Uterus (tissue), 3 donors: ENCODE measurements at regions not wholly inside any gene's neighbourhood (a gene's known extent, or its start where the extent isn't known, plus 50 kb on each side); places are given as distances from the start of the nearest gene placed in this dataset.

ENCODE experiments used
- DNase-seq, 2 donors: peaks; one replicate each; pipeline ENCODE4 v3.0.0-alpha.2; 2019 to 2020
- H3K27ac ChIP-seq, 2 donors: fragments of 200-600 bp; sonication (generic); 1 replicate in 1 of 2; 2 replicates in 1 of 2; pipeline ENCODE4 v1.5.1; 2016 to 2018
- H3K27me3 ChIP-seq, 2 donors: fragments of 200-600 bp; sonication (generic); one replicate each; pipeline ENCODE4 v1.5.1; 2018 to 2019; ENCODE audit warnings: control low read depth in 1 of 2
- H3K36me3 ChIP-seq, 2 donors: fragments of 200-600 bp; sonication (generic); one replicate each; pipeline ENCODE4 v1.5.1; 2019; ENCODE audit warnings: control low read depth in 1 of 2
- H3K4me1 ChIP-seq, 2 donors: fragments of 200-600 bp; sonication (generic); one replicate each; pipeline ENCODE4 v1.5.1; 2018 to 2019; ENCODE audit warnings: control low read depth in 1 of 2
- H3K4me3 ChIP-seq, 2 donors: fragments of 200-600 bp; sonication (generic); 1 replicate in 1 of 2; 2 replicates in 1 of 2; pipeline ENCODE4 v1.5.1; 2018 to 2019; ENCODE audit warnings: mild to moderate bottlenecking in 1 of 2
- H3K9me3 ChIP-seq, 2 donors: fragments of 200-600 bp; sonication (generic); one replicate each; pipeline ENCODE4 v1.5.1; 2019; ENCODE audit warnings: control low read depth in 1 of 2
- CTCF ChIP-seq, 4 experiments: fragments of 200-600 bp in 2 of 4; fragments of 450-650 bp in 2 of 4; sonication (generic) in 2 of 4; IDR thresholded peaks; one replicate each; pipeline ENCODE4 v1.5.1; 2016 to 2019; ENCODE audit warnings: antibody characterized with exemption in 4 of 4, mild to moderate bottlenecking in 2 of 4, moderate library complexity in 1 of 4
- POLR2A ChIP-seq, 2 donors: fragments of 450-650 bp; IDR thresholded peaks; one replicate each; pipeline ENCODE4 v1.6.1; 2016; ENCODE audit warnings: antibody characterized with exemption in 2 of 2, mild to moderate bottlenecking in 1 of 2, moderate library complexity in 1 of 2
- intact Hi-C: fragments of 100-400 bp; cut with DNase I; formaldehyde crosslinking; loops from one replicate; pipeline ENCODE4 v1.15.1; 2023; ENCODE audit warnings: low total_unique reads
- donor health status: DM: yes; HTN: yes; CAD: no.

- Histone ChIP-seq H3K36me3 (no peaks in the 10 kb centered on the region), H3K4me3 (no peak overlapping the region), H3K27me3 (no peaks in the 10 kb centered on the region), H3K4me1 (no peaks in the 10 kb centered on the region), H3K27ac (no peak overlapping the region), H3K9me3 (no peaks in the 10 kb centered on the region)
- DNase-seq: no peak
- intact Hi-C loops: no loop called here
- TF ChIP-seq CTCF (IDR thresholded peaks at IDR 0.05) (no peak), POLR2A (IDR thresholded peaks at IDR 0.05) (no peak)
These were observed 156.9 kb downstream of the PRELID2 start for GRCh38 chr5:145678255-145678654.

- Histone ChIP-seq H3K27me3 (no peaks in the 10 kb centered on the region), H3K36me3 (no peaks in the 10 kb centered on the region), H3K9me3 (no peaks in the 10 kb centered on the region), H3K27ac (no peak overlapping the region), H3K4me1 (no peaks in the 10 kb centered on the region), H3K4me3 (no peak overlapping the region)
- DNase-seq: no peak
- TF ChIP-seq POLR2A (IDR thresholded peaks at IDR 0.05): no peak
- TF ChIP-seq CTCF (IDR thresholded peaks at IDR 0.05): no peak
- intact Hi-C loops: no loop called here
These were observed 161.4 kb downstream of the PRELID2 start for GRCh38 chr5:145673786-145674185.

- H3K4me3 ChIP-seq: no peak overlapping the region
- intact Hi-C loops: no loop called here
- H3K27me3 ChIP-seq: no peaks in the 10 kb centered on the region
These were observed 166.4 kb downstream of the PRELID2 start for GRCh38 chr5:145668714-145669113.

GRCh38 chr5:145667742-145668141, 167.4 kb downstream of the PRELID2 start:
- H3K27me3 ChIP-seq: no peaks in the 10 kb centered on the region
- no peak overlapping the region for H3K27ac ChIP-seq
- intact Hi-C loops: no loop called here
- DNase-seq: no peak
- no peaks in the 10 kb centered on the region for H3K9me3 ChIP-seq
- no peaks in the 10 kb centered on the region for H3K4me1 ChIP-seq
- no peak for TF ChIP-seq CTCF (IDR thresholded peaks at IDR 0.05)
- TF ChIP-seq POLR2A (IDR thresholded peaks at IDR 0.05): no peak
- no peaks in the 10 kb centered on the region for H3K36me3 ChIP-seq
- H3K4me3 ChIP-seq: no peak overlapping the region

More at GRCh38 chr5:145668714-145669113, 166.4 kb downstream of the PRELID2 start:
- Histone ChIP-seq H3K4me1 (no peaks in the 10 kb centered on the region), H3K9me3 (no peaks in the 10 kb centered on the region), H3K36me3 (no peaks in the 10 kb centered on the region), H3K27ac (no peak overlapping the region)
- TF ChIP-seq POLR2A (IDR thresholded peaks at IDR 0.05) (no peak), CTCF (IDR thresholded peaks at IDR 0.05) (no peak)
- no peak for DNase-seq

- intact Hi-C loops: no loop called here
- Histone ChIP-seq H3K36me3 (no peaks in the 10 kb centered on the region), H3K9me3 (no peaks in the 10 kb centered on the region), H3K4me3 (no peak overlapping the region), H3K27me3 (no peaks in the 10 kb centered on the region), H3K4me1 (no peaks in the 10 kb centered on the region), H3K27ac (no peak overlapping the region)
- DNase-seq: no peak
- TF ChIP-seq CTCF (IDR thresholded peaks at IDR 0.05): no peak
- no peak for TF ChIP-seq POLR2A (IDR thresholded peaks at IDR 0.05)
These were observed 168.6 kb downstream of the PRELID2 start for GRCh38 chr5:145666591-145666990.
